A549 (cell line): ENCODE measurements at regions not wholly inside any gene's neighbourhood (a gene's known extent, or its start where the extent isn't known, plus 50 kb on each side); places are given as distances from the start of the nearest gene placed in this dataset.

Source experiments
- BHLHE40 ChIP-seq: IDR thresholded peaks from 2 replicates; pipeline ENCODE4 v1.6.1; 2012; ENCODE audit warnings: low read depth, low read length, inconsistent platforms
- CEBPB ChIP-seq, 2 experiments: fragments of >200 bp in 1 of 2; sonication (Bioruptor Twin) in 1 of 2; formaldehyde crosslinking in 1 of 2; IDR thresholded peaks; 2 replicates each; pipeline ENCODE4 v1.6.1; 2012 to 2016
- CTCF ChIP-seq: fragments of >200 bp; sonication (Bioruptor Twin); formaldehyde crosslinking; IDR thresholded peaks from 3 replicates; pipeline ENCODE4 v1.5.1; 2016
- EP300 ChIP-seq, 2 experiments: fragments of >200 bp; sonication (Bioruptor Twin); formaldehyde crosslinking; IDR thresholded peaks; 2 replicates in 1 of 2; 3 replicates in 1 of 2; pipeline ENCODE4 v1.6.1; 2016 to 2017
- POLR2A ChIP-seq: IDR thresholded peaks from 2 replicates; pipeline ENCODE4 v1.6.1; 2012; ENCODE audit warnings: mild to moderate bottlenecking, low read length
- RCOR1 ChIP-seq: fragments of 150-350 bp; IDR thresholded peaks from 2 replicates; pipeline ENCODE4 v1.6.1; 2014; ENCODE audit warnings: antibody characterized with exemption, low read length, low read depth
- SMC3 ChIP-seq: fragments of >200 bp; sonication (Bioruptor Twin); formaldehyde crosslinking; IDR thresholded peaks from 3 replicates; pipeline ENCODE4 v1.6.1; 2018; ENCODE audit warnings: inconsistent platforms

- TF ChIP-seq CTCF (no peak), POLR2A (no peak), RCOR1 (no peak), BHLHE40 (no peak), CEBPB (IDR thresholded peaks at IDR 0.05) (no peak), SMC3 (no peak), EP300 (IDR thresholded peaks at IDR 0.05) (no peak)
These were observed 246.1 kb upstream of the KCNH8 start for GRCh38 chr3:18902081-18902793.
